HG03060 (cell line): ENCODE measurements at regions not wholly inside any gene's neighbourhood (a gene's known extent, or its start where the extent isn't known, plus 50 kb on each side); places are given as distances from the start of the nearest gene placed in this dataset.
"Not testable (repeated sequence)": the region's sequence is repeated elsewhere in the genome, so short reads cannot be mapped to it uniquely, and the experiment has no call there.

ENCODE experiments used
- ATAC-seq: cut with Tn5 transposase; IDR thresholded peaks from one replicate; pipeline ENCODE4 v1.9.1; 2021; ENCODE audit warnings: low read depth, moderate number of reproducible peaks; ENCODE audit not compliant: unreplicated experiment

DNA sequence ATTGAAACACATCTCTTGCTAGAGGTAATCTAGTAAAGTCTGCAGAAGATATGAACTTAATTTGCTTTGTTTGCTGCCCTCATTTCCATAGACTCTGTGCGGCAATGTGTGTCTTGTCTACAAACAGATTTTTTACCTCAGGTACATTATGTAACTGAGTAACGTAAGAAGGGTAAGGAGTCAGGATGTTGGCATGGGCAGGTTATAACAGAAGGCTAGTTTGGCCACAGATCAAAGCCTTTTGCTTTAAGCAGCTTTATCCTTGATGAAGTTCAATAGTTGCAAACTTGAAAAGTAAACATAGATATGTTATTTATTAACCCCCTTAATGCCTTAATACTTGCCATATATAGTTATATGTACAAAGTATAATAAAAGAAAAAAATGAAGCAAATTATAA, 391.6 kb upstream of the FKBP1C start:
- ATAC-seq = no peak

DNA sequence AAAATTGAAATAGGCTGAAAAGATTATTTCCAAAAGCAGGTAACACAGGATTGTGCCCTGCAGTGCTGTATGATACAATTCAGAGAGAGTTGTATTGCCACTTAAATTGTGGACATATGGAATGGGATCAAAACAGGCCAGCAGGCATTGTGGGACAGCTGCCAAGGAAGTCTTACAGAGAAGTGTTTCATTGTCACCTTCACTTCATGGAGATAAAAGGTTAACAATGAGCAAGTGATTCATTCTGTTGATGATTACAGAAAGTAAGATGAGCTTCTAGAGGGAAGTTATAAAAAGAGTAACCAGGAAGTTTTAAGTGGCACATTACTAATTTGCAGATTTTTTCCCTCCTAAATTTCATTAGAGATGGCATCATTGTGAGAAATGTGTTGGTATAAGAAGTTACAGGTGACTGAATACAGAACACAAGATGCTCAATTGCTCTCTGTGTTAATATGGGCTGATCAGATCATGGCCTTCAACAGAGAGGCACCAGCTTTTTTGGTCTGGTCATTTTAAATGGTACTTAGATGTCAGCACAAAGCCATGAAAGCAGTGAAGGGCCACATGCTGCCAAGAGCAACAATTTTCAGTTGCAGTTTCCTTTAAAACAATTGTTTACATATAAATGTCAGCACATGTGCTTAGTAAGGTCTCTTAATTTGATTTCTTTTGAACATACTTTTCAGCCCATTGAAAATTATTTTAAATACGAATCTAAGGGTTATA, 402.5 kb upstream of the FKBP1C start:
- no peak for ATAC-seq

DNA sequence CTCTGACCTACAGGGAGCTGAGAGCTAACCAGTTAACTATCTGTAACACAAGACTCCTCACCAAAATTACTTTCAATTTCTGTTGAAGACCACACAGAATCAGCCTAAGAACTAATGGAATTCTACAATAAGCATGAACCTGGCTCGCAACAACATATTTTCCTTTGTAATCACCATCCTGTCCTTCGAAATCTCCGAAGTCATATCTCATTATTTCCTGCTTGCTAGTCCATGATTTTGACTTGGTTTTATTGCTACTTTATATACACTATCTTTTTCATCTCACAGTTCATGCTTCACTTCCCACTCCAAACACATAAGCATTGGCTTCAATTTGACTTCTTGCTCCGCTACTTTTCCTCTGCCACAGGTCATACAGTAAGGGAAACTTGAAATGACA, 405.8 kb upstream of the FKBP1C start:
- ATAC-seq = no peak

DNA sequence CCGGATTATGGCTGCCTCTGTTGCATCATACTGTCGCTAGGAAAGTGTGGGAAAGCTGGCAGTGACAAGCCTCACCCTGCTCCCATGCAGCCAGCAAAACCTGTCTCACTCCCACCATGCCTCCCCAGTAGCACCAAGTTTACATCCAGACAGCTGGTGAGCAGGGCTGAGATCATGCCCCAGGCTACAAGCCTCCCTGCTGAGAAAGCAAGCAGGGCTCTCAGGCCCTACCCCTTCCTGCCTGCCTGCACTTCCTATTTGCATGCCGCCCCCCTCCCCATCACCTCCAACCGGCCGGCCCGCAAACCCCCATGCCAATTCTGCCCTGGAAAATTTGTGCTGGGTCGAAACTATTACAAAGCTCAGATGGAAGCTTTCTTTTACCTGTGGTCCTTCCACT, 408.2 kb upstream of the FKBP1C start:
- ATAC-seq = no peak

DNA sequence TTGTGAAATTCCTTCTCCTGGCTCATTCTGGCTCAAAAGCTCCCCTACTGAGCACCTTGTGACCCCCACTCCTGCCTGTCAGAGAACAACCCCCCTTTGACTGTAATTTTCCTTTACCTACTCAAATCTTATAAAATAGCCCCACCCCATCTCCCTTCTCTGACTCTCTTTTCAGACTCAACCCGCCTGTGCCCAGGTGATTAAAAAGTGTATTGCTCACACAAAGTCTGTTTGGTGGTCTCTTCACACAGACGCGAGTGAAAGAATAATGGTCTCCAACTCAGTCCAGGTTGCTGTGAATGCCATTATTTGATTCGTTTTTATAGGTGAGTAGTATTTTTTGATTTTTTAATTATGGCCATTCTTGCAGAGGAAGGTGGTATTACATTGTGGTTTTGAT, 414.1 kb upstream of the FKBP1C start:
- no peak for ATAC-seq

DNA sequence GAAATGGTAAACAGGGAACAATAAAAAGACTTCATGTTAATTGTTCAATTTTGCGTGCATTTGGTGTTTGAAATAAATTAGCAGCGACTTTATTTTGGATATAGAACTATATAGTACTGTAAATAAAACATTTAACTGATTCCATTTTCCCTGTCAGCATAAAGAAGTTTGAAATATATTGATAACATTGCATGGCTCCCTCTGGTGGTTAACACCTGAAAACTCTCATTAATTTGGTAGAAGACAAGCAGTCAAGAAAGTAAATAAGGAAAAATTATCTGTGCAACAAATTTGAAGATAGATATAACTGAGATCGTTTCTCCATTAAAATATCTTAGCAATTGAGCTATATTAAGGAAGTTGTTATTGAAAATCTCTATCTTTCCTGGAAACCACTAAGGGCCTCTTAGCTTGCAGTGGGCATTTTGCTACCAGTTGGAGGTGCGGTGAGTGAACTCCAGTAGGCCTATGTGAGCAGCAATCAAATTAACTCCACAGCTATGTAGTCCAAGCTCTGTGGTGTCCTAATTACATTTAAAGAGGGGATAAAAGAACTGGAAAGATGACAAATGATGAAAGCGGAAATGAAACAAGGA, 435.7 kb upstream of the FKBP1C start:
- ATAC-seq = no peak

DNA sequence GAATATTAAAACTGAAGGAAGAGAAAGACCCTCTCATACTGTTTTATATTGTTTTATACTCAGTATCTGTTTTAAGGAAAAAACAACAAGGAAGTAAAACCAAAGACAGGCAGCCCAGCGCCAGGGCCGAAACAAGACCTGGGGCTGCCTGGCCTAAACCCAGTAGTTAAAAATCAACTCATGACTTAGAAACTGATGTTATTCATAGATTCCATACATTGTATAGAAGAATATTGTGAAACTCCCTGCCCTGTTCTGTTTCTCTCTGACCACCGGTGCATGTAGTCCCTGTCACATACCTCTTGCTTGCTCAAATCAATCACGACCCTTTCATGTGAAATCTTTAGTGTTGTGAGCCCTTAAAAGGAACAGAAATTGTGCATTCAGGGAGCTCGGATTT, 445.1 kb upstream of the FKBP1C start:
- ATAC-seq = not testable (repeated sequence)

DNA sequence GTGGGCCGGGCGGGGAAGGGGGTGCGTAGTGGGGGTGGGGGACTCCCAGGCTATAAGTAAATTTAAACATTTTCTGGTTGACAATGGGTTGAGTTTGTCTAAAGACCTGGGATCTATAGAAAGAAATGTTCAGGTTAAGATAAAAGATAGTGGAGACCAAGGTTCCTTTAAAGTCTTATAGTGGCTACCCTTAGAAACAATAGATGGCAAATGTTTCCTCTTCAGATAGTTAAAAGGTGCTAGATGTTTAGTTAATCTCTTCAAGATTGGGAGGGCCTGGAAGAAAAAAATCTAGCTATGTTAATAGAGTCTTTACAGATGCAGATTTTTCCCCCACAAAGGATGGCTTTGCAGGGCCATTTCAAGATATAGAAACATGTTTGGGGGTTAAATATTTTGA, 446.4 kb upstream of the FKBP1C start:
- ATAC-seq = no peak

DNA sequence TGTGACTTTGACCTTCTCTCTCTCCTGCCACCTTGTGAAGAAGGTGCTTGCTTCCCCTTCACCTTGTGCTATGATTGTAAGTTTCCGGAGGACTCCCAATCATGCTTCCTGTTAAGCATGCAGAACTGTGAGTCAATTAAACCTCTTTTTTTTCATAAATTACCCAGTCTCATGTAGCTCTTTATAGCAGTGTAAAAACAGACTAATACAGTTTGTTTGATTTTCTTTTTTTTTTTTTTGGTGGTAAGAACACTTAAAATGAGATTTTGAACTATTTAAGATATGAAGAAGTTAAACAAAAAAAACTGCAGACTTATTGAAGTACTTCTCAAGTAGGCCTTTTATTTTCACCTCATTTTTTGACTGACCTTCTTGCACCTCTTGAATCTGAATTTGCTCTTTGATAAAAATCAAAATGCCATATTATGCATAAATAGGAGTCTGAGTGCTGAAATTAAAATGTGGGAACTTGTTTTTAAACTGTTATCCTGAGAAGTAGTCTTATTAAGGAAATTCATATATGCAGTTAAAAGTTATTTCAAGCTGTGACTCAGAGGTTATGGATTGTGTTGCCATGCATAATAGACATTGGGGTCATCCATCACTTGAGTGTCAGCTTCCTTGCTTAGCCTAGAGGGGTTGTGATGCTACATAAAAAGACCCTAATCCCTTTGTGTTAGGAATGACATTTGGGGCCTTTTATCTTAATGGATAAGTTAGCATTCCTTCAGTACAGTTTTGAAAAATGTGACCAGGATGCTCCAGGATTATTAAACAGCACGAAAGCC, 447.9 kb upstream of the FKBP1C start:
- no peak for ATAC-seq

DNA sequence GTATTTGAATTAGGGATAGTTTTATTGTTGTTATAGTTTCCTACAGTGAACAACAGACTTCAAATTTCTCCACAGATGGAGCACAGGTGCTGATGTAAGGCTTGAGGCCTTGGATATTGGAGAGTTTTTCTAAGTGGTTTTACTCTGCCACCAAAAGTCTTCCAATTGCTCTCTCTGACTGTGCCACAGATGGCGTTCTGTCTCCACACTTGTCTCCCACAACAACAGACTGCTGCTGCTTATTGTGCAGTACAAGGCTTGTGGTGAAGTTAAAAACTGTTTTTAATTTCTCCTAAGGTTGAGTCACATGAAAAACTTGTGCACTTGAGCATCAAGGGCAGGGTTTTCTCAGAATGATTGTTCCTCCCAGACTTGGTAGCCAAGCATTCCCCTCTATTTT, 460.9 kb upstream of the KHDRBS2 start:
- ATAC-seq = no peak

DNA sequence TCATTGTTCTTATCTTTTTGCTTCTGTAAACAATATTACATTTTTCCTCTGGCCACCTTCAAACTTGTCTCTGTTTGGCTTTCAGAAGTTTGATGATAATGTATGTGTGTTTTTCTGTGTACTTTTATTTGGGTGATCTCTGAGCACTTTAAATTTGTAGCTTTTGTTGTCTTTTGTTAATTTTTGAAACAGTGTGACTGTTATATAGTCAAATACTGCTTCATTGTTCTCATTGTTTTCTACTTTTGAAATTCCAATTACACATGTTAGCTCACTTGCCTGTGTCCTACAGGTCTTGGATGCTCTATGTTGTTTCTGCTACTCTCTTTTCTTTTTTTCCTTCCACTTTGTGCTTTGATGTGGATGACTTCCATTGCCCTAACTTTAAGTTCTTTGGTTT, 460.1 kb upstream of the KHDRBS2 start:
- ATAC-seq = no peak

DNA sequence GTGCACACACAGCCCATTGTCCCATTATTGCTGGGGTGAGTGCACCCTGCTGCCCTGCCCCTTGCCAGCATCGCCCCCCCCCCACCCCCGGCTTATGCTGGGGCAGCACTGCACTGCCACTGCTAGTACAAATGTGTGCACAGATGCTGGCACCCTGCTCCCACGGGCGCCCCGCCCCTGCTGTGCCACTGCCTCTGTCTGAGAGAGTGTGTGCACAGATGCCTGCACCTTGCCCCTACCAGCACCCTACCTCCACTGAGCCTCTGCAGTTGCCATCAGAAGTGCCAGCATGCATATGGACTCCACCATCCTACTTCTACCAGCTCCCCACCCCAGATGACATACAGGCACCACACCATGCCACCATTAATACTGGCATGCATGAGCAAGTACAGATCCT, 454.6 kb upstream of the KHDRBS2 start:
- ATAC-seq = no peak

DNA sequence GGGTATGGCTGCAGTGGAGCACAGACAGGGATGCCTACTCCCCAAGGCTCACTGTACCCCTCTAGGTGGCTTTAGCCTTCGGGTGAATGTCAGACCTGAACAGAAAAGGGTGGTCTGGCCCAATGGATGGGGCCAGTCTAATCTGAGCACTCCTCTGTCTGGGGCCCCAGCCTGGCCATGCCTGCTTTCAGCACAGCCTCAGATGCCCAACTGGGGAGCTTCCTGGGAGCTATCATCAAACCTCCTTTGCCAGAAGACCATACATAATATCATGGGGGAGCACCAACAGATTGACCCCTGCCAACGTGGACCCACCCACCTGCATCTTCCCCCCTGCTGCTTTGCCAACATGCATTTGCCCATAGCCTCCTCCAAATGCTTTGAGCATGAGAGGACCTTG, 454.1 kb upstream of the KHDRBS2 start:
- no peak for ATAC-seq

DNA sequence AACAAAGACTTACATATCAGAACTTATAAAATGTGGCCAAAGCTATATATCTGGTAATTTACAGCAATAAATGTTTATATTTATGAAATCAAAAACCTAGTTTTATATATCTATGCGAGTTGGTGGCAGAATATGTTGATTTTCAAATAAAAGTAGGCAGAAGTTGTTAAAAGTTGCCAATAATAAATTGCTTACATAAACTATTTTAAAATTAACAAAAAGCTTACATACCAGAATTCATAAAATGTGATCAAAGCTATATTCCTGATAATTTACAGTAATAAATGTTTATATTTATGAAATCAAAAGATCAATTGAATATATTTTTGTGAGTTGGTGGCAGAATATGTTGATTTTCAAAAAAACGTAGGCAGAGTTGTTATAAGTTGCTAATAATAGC, 451.8 kb upstream of the KHDRBS2 start:
- ATAC-seq = no peak

DNA sequence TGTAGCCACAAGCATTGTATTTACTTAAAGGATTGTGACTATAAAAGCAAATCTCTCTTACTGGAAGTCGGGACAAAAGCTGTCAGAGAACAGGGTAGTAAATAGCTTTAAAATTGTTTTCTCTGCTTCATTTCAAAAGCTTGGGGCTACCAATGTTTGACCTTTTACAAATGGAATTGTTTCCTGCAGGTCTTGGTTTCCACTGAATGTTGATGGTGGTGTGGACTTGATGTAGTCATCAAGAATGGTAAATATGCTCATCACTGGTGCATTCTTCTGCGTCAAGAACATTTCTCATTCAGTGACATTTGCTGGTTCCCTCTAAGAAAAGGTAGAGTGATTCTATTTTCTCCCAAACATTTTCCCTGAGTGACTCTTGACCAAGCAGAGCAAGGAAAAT, 435.4 kb upstream of the KHDRBS2 start:
- ATAC-seq = no peak

DNA sequence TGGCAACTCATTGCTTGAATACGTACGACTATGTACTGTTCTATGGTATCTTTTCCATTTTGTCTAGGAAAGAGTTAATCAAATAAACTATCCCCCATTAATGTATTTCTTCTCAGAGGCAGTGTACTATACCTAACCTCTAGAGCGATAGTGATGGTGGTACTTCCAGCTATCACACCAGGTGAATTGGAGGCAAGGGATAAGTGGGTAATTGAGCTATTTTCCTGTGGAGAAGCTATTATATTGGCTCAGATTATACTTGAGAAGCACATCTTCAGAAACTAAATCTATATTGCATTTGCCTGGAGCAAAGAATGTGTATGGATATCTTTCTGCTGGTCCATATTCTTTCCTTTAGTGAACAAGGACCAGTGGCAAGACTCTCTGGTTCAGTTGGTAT, 430.7 kb upstream of the KHDRBS2 start:
- ATAC-seq = no peak

DNA sequence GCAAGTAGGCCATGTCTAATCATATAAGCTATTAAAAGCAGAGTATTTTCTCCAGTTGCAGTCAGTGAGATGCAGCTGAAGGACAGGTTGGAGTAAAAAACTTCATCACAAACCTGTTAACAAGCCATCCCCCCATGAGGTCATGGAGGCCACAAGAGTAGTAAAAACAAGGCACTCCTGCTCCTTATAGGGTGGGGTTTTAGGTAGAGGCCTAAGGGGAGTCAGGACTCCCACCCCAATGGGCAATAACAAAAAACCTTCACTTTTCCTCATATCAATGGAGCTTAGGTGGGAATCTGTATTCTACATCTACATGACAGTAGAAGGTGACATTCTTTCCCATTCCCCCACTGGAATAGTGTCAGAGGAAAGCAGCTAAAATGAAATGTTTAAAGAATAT, 428.1 kb upstream of the KHDRBS2 start:
- ATAC-seq = no peak

DNA sequence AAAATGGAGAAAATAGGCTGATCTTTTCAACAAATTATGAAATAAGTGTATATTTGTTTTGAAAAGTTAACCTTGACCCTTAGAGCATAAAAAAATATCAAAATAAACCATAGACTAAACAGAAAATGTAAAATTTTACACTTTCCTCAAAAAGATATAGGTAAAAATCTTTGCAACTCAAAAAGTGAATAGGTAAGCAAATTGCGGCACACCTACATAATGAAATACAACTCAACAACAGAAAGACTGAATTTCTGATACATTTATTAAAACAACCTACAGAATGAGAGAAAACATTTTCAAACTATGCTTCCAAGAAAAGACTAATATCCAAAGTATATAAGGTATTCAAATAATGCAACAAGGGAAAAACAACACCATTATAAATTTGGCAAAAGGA, 425.7 kb upstream of the KHDRBS2 start:
- no peak for ATAC-seq

DNA sequence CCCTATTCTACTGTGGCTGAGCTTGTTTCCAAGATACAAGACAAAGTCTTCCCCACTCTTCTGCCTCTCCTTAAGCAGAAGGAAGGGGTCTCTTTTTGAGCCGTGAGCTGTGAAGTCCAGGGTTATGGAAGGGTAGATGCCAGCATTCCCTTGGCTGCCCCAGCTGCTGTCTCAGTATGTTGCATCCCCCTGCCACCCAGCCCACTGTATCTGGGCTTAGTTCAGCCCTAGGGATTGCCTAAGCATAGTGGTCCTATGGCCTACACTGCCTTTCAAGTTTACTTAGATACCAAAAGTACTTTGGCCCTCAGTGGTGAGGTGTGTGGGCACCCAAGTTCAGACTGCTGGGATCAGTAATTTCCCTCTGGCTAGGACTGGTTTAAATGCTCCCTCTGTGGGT, 421.9 kb upstream of the KHDRBS2 start:
- no peak for ATAC-seq

DNA sequence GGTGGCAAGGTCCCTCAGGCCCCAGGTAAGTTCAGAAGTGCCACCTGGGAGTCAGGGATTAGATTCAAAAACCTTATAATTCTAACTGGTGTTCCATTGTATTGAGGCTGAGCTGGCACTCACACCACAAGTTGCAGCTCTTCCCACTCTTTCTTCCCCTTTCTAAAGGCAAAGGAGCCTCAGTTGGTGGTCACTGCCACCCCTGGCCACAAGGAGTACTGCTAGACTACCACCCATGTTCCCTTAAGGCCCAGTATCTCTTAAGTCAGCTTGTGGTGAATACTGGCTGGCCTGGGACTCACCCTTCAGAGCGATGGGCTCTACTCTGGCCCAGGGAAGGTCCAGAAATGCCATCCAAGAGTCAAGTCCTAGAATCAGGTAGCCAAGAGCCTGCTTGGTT, 421.1 kb upstream of the KHDRBS2 start:
- ATAC-seq = no peak

DNA sequence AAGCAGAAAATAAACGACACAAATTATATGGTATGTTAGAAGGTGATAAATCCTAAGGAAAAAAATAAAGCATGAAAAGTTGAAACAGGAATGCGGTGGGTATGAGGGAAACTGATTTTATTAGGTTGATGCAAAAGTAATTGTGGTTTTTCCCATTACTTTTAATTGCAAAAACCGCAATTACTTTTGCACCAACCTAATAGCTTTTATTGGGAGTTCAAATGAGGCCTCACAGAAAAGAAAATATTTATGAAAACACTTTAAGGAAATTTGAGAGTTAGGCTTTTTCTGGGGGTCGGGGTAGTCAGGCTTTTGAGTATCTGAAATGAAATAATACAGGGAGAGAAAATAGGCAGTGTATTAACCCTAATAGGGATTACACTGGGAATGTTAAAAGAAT, 397.0 kb upstream of the KHDRBS2 start:
- ATAC-seq = no peak

DNA sequence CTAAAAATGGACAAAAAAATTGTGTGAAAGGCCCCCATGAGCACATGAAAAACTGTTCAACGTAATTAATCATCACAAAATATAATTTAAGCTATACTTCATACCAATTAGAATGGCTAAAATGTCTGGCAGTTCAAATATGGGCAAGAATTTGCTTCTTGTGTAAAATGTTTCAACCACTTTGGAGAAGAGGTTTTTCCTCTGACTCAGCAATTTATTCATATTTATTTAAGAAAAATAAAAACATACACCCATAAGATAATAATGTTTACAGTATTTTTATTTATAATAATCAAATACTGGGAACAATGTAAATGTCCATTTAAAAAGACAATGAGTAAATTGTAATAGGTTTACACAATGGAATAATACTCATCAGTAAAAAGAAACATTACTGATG, 395.1 kb upstream of the KHDRBS2 start:
- no peak for ATAC-seq
